ENCODE measurements at regions not wholly inside any gene's neighbourhood (a gene's known extent, or its start where the extent isn't known, plus 50 kb on each side); places are given as distances from the start of the nearest gene placed in this dataset.

GRCh38 chr5:122707796-122708195, 67.1 kb upstream of the SNX2 start:
- Histone ChIP-seq H3K4me1 (ENCODE audit: control insufficient read depth in 1 of 2, insufficient read depth in 2 of 2, low read length in 2 of 2) (no peaks in the 10 kb centered on the region), H3K9me3 (ENCODE audit: control insufficient read depth, low read length) (no peaks in the 10 kb centered on the region), H3K27me3 (ENCODE audit: control insufficient read depth in 1 of 2, insufficient read depth in 2 of 2, low read length in 1 of 2) (no peaks in the 10 kb centered on the region), H3K36me3 (ENCODE audit: control insufficient read depth in 1 of 2, insufficient read depth in 2 of 2, low read length in 1 of 2) (no peaks in the 10 kb centered on the region), H3K27ac (ENCODE audit: low read depth in 1 of 2, low read length in 2 of 2) (no peak overlapping the region), H3K4me3 (ENCODE audit: low read length in 2 of 2) (no peak overlapping the region)
- intact Hi-C loops (cut with DNase I): no loop called here
- DNase-seq: no peak
- ATAC-seq (ENCODE audit: low FRiP score): no peak

- no peaks in the 10 kb centered on the region for H3K27me3 ChIP-seq (ENCODE audit: control insufficient read depth in 1 of 2, insufficient read depth in 2 of 2, low read length in 1 of 2)
- no peak overlapping the region for H3K27ac ChIP-seq (ENCODE audit: low read depth in 1 of 2, low read length in 2 of 2)
- no peak overlapping the region for H3K4me3 ChIP-seq (ENCODE audit: low read length in 2 of 2)
- ATAC-seq (ENCODE audit: low FRiP score) (no peak), DNase-seq (no peak)
- no peaks in the 10 kb centered on the region for H3K4me1 ChIP-seq (ENCODE audit: control insufficient read depth in 1 of 2, insufficient read depth in 2 of 2, low read length in 2 of 2)
- intact Hi-C loops (cut with DNase I): no loop called here
- 63 to 81% methylated on average over 3 of the region's 3 CpGs for WGBS, 2 donors
- no peaks in the 10 kb centered on the region for H3K36me3 ChIP-seq (ENCODE audit: control insufficient read depth in 1 of 2, insufficient read depth in 2 of 2, low read length in 1 of 2)
- no peaks in the 10 kb centered on the region for H3K9me3 ChIP-seq (ENCODE audit: control insufficient read depth, low read length)
Measured at GRCh38 chr5:122713041-122713440, 61.8 kb upstream of the SNX2 start.

GRCh38 chr5:122715095-122715494, 59.8 kb upstream of the SNX2 start:
- Histone ChIP-seq H3K27ac (ENCODE audit: low read depth in 1 of 2, low read length in 2 of 2) (no peak overlapping the region), H3K36me3 (ENCODE audit: control insufficient read depth in 1 of 2, insufficient read depth in 2 of 2, low read length in 1 of 2) (no peaks in the 10 kb centered on the region), H3K4me3 (ENCODE audit: low read length in 2 of 2) (no peak overlapping the region), H3K27me3 (ENCODE audit: control insufficient read depth in 1 of 2, insufficient read depth in 2 of 2, low read length in 1 of 2) (no peaks in the 10 kb centered on the region), H3K9me3 (ENCODE audit: control insufficient read depth, low read length) (no peaks in the 10 kb centered on the region), H3K4me1 (ENCODE audit: control insufficient read depth in 1 of 2, insufficient read depth in 2 of 2, low read length in 2 of 2) (no peaks in the 10 kb centered on the region)
- ATAC-seq (ENCODE audit: low FRiP score) (no peak), DNase-seq (no peak)
- intact Hi-C loops (cut with DNase I): no loop called here
- 0 to 15% methylated on average over 1 of the region's 1 CpG for WGBS, 2 donors

GRCh38 chr5:122718611-122719010, 56.3 kb upstream of the SNX2 start:
- H3K4me1 ChIP-seq (ENCODE audit: control insufficient read depth in 1 of 2, insufficient read depth in 2 of 2, low read length in 2 of 2): no peaks in the 10 kb centered on the region
- H3K36me3 ChIP-seq (ENCODE audit: control insufficient read depth in 1 of 2, insufficient read depth in 2 of 2, low read length in 1 of 2): no peaks in the 10 kb centered on the region
- intact Hi-C loops (cut with DNase I): no loop called here
- H3K27ac ChIP-seq (ENCODE audit: low read depth in 1 of 2, low read length in 2 of 2): no peak overlapping the region
- DNase-seq (no peak), ATAC-seq (ENCODE audit: low FRiP score) (no peak)
- H3K27me3 ChIP-seq (ENCODE audit: control insufficient read depth in 1 of 2, insufficient read depth in 2 of 2, low read length in 1 of 2): no peaks in the 10 kb centered on the region
- no peak overlapping the region for H3K4me3 ChIP-seq (ENCODE audit: low read length in 2 of 2)
- H3K9me3 ChIP-seq (ENCODE audit: control insufficient read depth, low read length): no peaks in the 10 kb centered on the region

GRCh38 chr5:122719991-122720746, 54.7 kb upstream of the SNX2 start:
- DNase-seq (no peak), ATAC-seq (ENCODE audit: low FRiP score) (no peak)
- WGBS, 2 donors: 91 to 95% methylated on average over 3 of the region's 3 CpGs
- Histone ChIP-seq H3K36me3 (ENCODE audit: control insufficient read depth in 1 of 2, insufficient read depth in 2 of 2, low read length in 1 of 2) (no peaks in the 10 kb centered on the region), H3K9me3 (ENCODE audit: control insufficient read depth, low read length) (no peaks in the 10 kb centered on the region), H3K27me3 (ENCODE audit: control insufficient read depth in 1 of 2, insufficient read depth in 2 of 2, low read length in 1 of 2) (no peaks in the 10 kb centered on the region), H3K4me3 (ENCODE audit: low read length in 2 of 2) (no peak overlapping the region), H3K27ac (ENCODE audit: low read depth in 1 of 2, low read length in 2 of 2) (no peak overlapping the region), H3K4me1 (ENCODE audit: control insufficient read depth in 1 of 2, insufficient read depth in 2 of 2, low read length in 2 of 2) (no peaks in the 10 kb centered on the region)
- intact Hi-C loops (cut with DNase I): no loop called here

GRCh38 chr5:122721127-122721526, 53.8 kb upstream of the SNX2 start:
- ATAC-seq (ENCODE audit: low FRiP score): no peak
- WGBS, 2 donors: 71 to 76% methylated on average over 3 of the region's 3 CpGs
- H3K36me3 ChIP-seq (ENCODE audit: control insufficient read depth in 1 of 2, insufficient read depth in 2 of 2, low read length in 1 of 2): no peaks in the 10 kb centered on the region

GRCh38 chr5:122722341-122722740, 52.5 kb upstream of the SNX2 start:
- intact Hi-C loops (cut with DNase I): no loop called here
- no peak for ATAC-seq (ENCODE audit: low FRiP score)
- Histone ChIP-seq H3K36me3 (ENCODE audit: control insufficient read depth in 1 of 2, insufficient read depth in 2 of 2, low read length in 1 of 2) (no peaks in the 10 kb centered on the region), H3K27ac (ENCODE audit: low read depth in 1 of 2, low read length in 2 of 2) (no peak overlapping the region), H3K4me1 (ENCODE audit: control insufficient read depth in 1 of 2, insufficient read depth in 2 of 2, low read length in 2 of 2) (no peaks in the 10 kb centered on the region), H3K4me3 (ENCODE audit: low read length in 2 of 2) (no peak overlapping the region), H3K27me3 (ENCODE audit: control insufficient read depth in 1 of 2, insufficient read depth in 2 of 2, low read length in 1 of 2) (no peaks in the 10 kb centered on the region), H3K9me3 (ENCODE audit: control insufficient read depth, low read length) (no peaks in the 10 kb centered on the region)
- DNase-seq: no peak
- 97 to 99% methylated on average over 2 of the region's 2 CpGs for WGBS, 2 donors

More at GRCh38 chr5:122721127-122721526, 53.8 kb upstream of the SNX2 start:
- Histone ChIP-seq H3K4me1 (ENCODE audit: control insufficient read depth in 1 of 2, insufficient read depth in 2 of 2, low read length in 2 of 2) (no peaks in the 10 kb centered on the region), H3K27me3 (ENCODE audit: control insufficient read depth in 1 of 2, insufficient read depth in 2 of 2, low read length in 1 of 2) (no peaks in the 10 kb centered on the region), H3K27ac (ENCODE audit: low read depth in 1 of 2, low read length in 2 of 2) (no peak overlapping the region), H3K9me3 (ENCODE audit: control insufficient read depth, low read length) (no peaks in the 10 kb centered on the region), H3K4me3 (ENCODE audit: low read length in 2 of 2) (no peak overlapping the region)
- intact Hi-C loops (cut with DNase I): no loop called here
- no peak for DNase-seq

- no peaks in the 10 kb centered on the region for H3K36me3 ChIP-seq (ENCODE audit: control insufficient read depth in 1 of 2, insufficient read depth in 2 of 2, low read length in 1 of 2)
- peak; percentile 65 for ATAC-seq (ENCODE audit: low FRiP score)
- no peak overlapping the region for H3K27ac ChIP-seq (ENCODE audit: low read depth in 1 of 2, low read length in 2 of 2)
Measured at GRCh38 chr5:122723606-122724352, 51.1 kb upstream of the SNX2 start.

More at GRCh38 chr5:122723606-122724352, 51.1 kb upstream of the SNX2 start:
- Histone ChIP-seq H3K9me3 (ENCODE audit: control insufficient read depth, low read length) (no peaks in the 10 kb centered on the region), H3K4me3 (ENCODE audit: low read length in 2 of 2) (no peak overlapping the region), H3K4me1 (ENCODE audit: control insufficient read depth in 1 of 2, insufficient read depth in 2 of 2, low read length in 2 of 2) (no peaks in the 10 kb centered on the region), H3K27me3 (ENCODE audit: control insufficient read depth in 1 of 2, insufficient read depth in 2 of 2, low read length in 1 of 2) (no peaks in the 10 kb centered on the region)
- DNase-seq: no peak
- intact Hi-C loops (cut with DNase I): no loop called here
- 34 to 40% methylated on average over 4 of the region's 4 CpGs for WGBS, 2 donors

All from aorta (tissue), 5 donors.